Trophoblast cell (in vitro differentiated cells and primary cell): ENCODE measurements at regions not wholly inside any gene's neighbourhood (a gene's known extent, or its start where the extent isn't known, plus 50 kb on each side); places are given as distances from the start of the nearest gene placed in this dataset.

Experiments
- DNase-seq, 2 donors: peaks; one replicate each; pipeline ENCODE4 v3.0.0-alpha.2; 2016
- H2AFZ ChIP-seq: 2 replicates; pipeline ENCODE4 v1.6.1; 2013; ENCODE audit warnings: low read length, moderate library complexity, mild to moderate bottlenecking; ENCODE audit not compliant: insufficient read depth, poor library complexity
- H2AK5ac ChIP-seq: 2 replicates; pipeline ENCODE4 v1.6.1; 2013; ENCODE audit warnings: mild to moderate bottlenecking, low read length
- H2BK120ac ChIP-seq: 2 replicates; pipeline ENCODE4 v1.6.1; 2013; ENCODE audit warnings: low read length, mild to moderate bottlenecking, moderate library complexity; ENCODE audit not compliant: insufficient read depth, poor library complexity
- H2BK12ac ChIP-seq: 2 replicates; pipeline ENCODE4 v1.6.1; 2013; ENCODE audit warnings: mild to moderate bottlenecking, low read length, moderate library complexity
- H2BK5ac ChIP-seq: 2 replicates; pipeline ENCODE4 v1.6.1; 2013; ENCODE audit warnings: low read length, low read depth, moderate library complexity, mild to moderate bottlenecking; ENCODE audit not compliant: poor library complexity
- H3K14ac ChIP-seq: 2 replicates; pipeline ENCODE4 v1.6.1; 2013; ENCODE audit warnings: mild to moderate bottlenecking, low read length
- H3K18ac ChIP-seq: 2 replicates; pipeline ENCODE4 v1.6.1; 2013; ENCODE audit warnings: mild to moderate bottlenecking, low read length
- H3K23ac ChIP-seq: 2 replicates; pipeline ENCODE4 v1.6.1; 2013; ENCODE audit warnings: low read length
- H3K27ac ChIP-seq: 2 replicates; pipeline ENCODE4 v1.5.1; 2013; ENCODE audit warnings: low read depth, mild to moderate bottlenecking, inconsistent platforms, low read length, moderate library complexity
- H3K27me3 ChIP-seq: 2 replicates; pipeline ENCODE4 v1.6.1; 2013; ENCODE audit warnings: inconsistent platforms, mild to moderate bottlenecking, low read length, moderate library complexity; ENCODE audit not compliant: insufficient read depth
- H3K36me3 ChIP-seq, 2 experiments: 1 replicate in 1 of 2; 2 replicates in 1 of 2; pipeline ENCODE4 v1.6.1; 2013; ENCODE audit warnings: low read length in 2 of 2, mild to moderate bottlenecking in 2 of 2, moderate library complexity in 1 of 2; ENCODE audit not compliant: insufficient read depth in 2 of 2, control insufficient read depth in 1 of 2
- H3K4ac ChIP-seq: 2 replicates; pipeline ENCODE4 v1.6.1; 2013; ENCODE audit warnings: low read depth, mild to moderate bottlenecking, low read length, moderate library complexity
- H3K4me1 ChIP-seq, 2 experiments: 1 replicate in 1 of 2; 2 replicates in 1 of 2; pipeline ENCODE4 v1.6.1; 2013; ENCODE audit warnings: low read length in 2 of 2, mild to moderate bottlenecking in 2 of 2, moderate library complexity in 1 of 2; ENCODE audit not compliant: insufficient read depth in 2 of 2, control insufficient read depth in 1 of 2
- H3K4me2 ChIP-seq: 2 replicates; pipeline ENCODE4 v1.6.1; 2013; ENCODE audit warnings: inconsistent platforms, mild to moderate bottlenecking, low read length, moderate library complexity
- H3K4me3 ChIP-seq: 2 replicates; pipeline ENCODE4 v1.5.1; 2013; ENCODE audit warnings: mild to moderate bottlenecking, low read depth, low read length, inconsistent platforms
- H3K79me1 ChIP-seq: one replicate; pipeline ENCODE4 v1.6.1; 2013; ENCODE audit warnings: low read length
- H3K79me2 ChIP-seq: 2 replicates; pipeline ENCODE4 v1.6.1; 2013; ENCODE audit warnings: low read length, mild to moderate bottlenecking; ENCODE audit not compliant: control insufficient read depth, insufficient read depth, poor library complexity
- H3K9ac ChIP-seq: 2 replicates; pipeline ENCODE4 v1.6.1; 2013; ENCODE audit warnings: mild to moderate bottlenecking, low read length
- H3K9me3 ChIP-seq: 2 replicates; pipeline ENCODE4 v1.6.1; 2013; ENCODE audit warnings: low read depth, mild to moderate bottlenecking, control low read depth, inconsistent platforms, low read length; ENCODE audit not compliant: insufficient read depth
- H4K12ac ChIP-seq: 2 replicates; pipeline ENCODE4 v1.6.1; 2013; ENCODE audit warnings: low read depth, mild to moderate bottlenecking, low read length, moderate library complexity
- H4K8ac ChIP-seq: 2 replicates; pipeline ENCODE4 v1.6.1; 2013; ENCODE audit warnings: low read depth, mild to moderate bottlenecking, low read length, moderate library complexity
- H4K91ac ChIP-seq: one replicate; pipeline ENCODE4 v1.6.1; 2013; ENCODE audit warnings: low read depth, mild to moderate bottlenecking, low read length, moderate library complexity
- WGBS: extraction: QIAGEN DNeasy Blood & Tissue Kit; methylation state at CpG from one replicate; pipeline ENCODE4 v1.1.7; 2013; ENCODE audit warnings: missing lambda C conversion rate; ENCODE audit not compliant: insufficient read length, insufficient coverage; ENCODE audit errors: extremely low coverage; 5-methylcytosine and 5-hydroxymethylcytosine counted together

DNA sequence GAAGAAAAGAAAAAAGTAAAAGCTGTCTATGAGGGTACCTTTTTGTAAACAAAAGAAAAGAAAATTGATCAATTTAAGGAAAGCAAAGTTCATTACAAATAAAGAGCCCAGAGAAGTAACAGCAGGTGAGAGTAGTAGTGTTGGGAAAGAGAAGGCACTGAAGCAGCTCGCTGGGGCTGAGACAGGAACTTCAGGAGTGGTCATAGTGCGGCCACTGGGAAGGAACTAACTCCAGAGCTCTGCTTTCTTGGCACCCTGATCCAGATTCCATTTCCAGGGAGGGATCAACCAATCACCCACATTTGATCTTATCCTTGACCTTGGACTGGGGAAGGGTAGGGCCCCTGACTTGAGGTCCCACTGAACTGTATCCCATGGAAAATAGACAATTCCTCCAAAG lies 617.6 kb downstream of the CPS1 start:
- Histone ChIP-seq H4K12ac (no peak overlapping the region), H3K9me3 (no peaks in the 10 kb centered on the region), H3K79me1 (no peaks in the 10 kb centered on the region), H3K4me2 (no peak overlapping the region), H3K4ac (no peak overlapping the region), H2BK5ac (no peak overlapping the region), H3K23ac (no peak overlapping the region), H3K27me3 (no peaks in the 10 kb centered on the region), H4K8ac (no peak overlapping the region), H3K36me3 (no peaks in the 10 kb centered on the region), H3K79me2 (no peaks in the 10 kb centered on the region), H2BK12ac (no peak overlapping the region), H3K14ac (no peak overlapping the region), H3K18ac (no peak overlapping the region), H3K4me3 (no peak overlapping the region), H2BK120ac (no peak overlapping the region), H3K9ac (no peak overlapping the region), H3K27ac (no peak overlapping the region), H3K4me1 (no peaks in the 10 kb centered on the region), H2AFZ (no peak overlapping the region), H4K91ac (no peak overlapping the region), H2AK5ac (no peak overlapping the region)
- no peak for DNase-seq
- WGBS, result no CpG with 5 or more reads among the region's 2 CpGs

- Histone ChIP-seq H3K27ac (no peak overlapping the region), H3K4me2 (no peak overlapping the region), H4K91ac (no peak overlapping the region)
Observed at GRCh38 chr2:211174631-211175030, 618.2 kb downstream of the CPS1 start.

DNA sequence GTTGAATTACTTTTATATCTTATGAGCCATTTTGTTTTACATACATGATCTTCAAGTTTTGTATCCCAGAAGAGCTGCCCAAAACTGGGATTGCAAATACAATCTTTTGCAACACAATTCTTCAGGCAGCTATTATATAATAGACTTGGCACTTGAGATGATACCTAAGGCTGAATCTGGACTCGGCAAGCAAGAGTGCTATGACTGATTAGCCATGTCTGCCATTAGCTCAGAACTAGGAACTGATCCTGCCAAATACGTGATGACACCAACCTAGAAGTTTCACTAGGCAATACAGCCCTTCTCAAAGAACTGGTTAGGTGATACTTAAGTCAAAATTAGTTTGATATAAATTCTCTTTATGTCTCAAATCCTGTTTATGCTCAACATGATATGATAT lies 619.6 kb downstream of the CPS1 start:
- Histone ChIP-seq H3K9ac (no peak overlapping the region), H3K18ac (no peak overlapping the region), H3K79me1 (no peaks in the 10 kb centered on the region), H3K4me2 (no peak overlapping the region), H3K27ac (no peak overlapping the region), H4K91ac (no peak overlapping the region), H3K23ac (no peak overlapping the region), H2BK12ac (no peak overlapping the region), H3K9me3 (no peaks in the 10 kb centered on the region), H2BK5ac (no peak overlapping the region), H3K79me2 (no peaks in the 10 kb centered on the region), H2AK5ac (no peak overlapping the region), H4K8ac (no peak overlapping the region), H2AFZ (no peak overlapping the region), H3K27me3 (no peaks in the 10 kb centered on the region), H3K4me1 (no peaks in the 10 kb centered on the region), H3K4me3 (no peak overlapping the region), H3K14ac (no peak overlapping the region), H4K12ac (no peak overlapping the region), H3K36me3 (no peaks in the 10 kb centered on the region), H2BK120ac (no peak overlapping the region), H3K4ac (no peak overlapping the region)
- no CpG with 5 or more reads among the region's 2 CpGs for WGBS
- DNase-seq, result no peak

More at GRCh38 chr2:211174631-211175030, 618.2 kb downstream of the CPS1 start:
- H3K14ac ChIP-seq, result no peak overlapping the region
- no peak overlapping the region for H4K8ac ChIP-seq
- DNase-seq, result no peak
- H3K79me1 ChIP-seq, result no peaks in the 10 kb centered on the region
- no peaks in the 10 kb centered on the region for H3K4me1 ChIP-seq
- no peak overlapping the region for H2AK5ac ChIP-seq
- no peaks in the 10 kb centered on the region for H3K36me3 ChIP-seq
- H2BK5ac ChIP-seq, result no peak overlapping the region
- H3K4me3 ChIP-seq, result no peak overlapping the region
- no peak overlapping the region for H2BK120ac ChIP-seq
- H2BK12ac ChIP-seq, result no peak overlapping the region
- H3K9me3 ChIP-seq, result no peaks in the 10 kb centered on the region
- no peak overlapping the region for H3K18ac ChIP-seq
- no peaks in the 10 kb centered on the region for H3K27me3 ChIP-seq
- no peak overlapping the region for H2AFZ ChIP-seq
- no peak overlapping the region for H3K23ac ChIP-seq
- no peak overlapping the region for H4K12ac ChIP-seq
- no CpG with 5 or more reads among the region's 4 CpGs for WGBS
- H3K4ac ChIP-seq, result no peak overlapping the region
- no peak overlapping the region for H3K9ac ChIP-seq
- no peaks in the 10 kb centered on the region for H3K79me2 ChIP-seq

GRCh38 chr2:211176514-211177141 lies 620.2 kb downstream of the CPS1 start:
- Histone ChIP-seq H3K27me3 (no peaks in the 10 kb centered on the region), H3K79me1 (no peaks in the 10 kb centered on the region), H3K4ac (no peak overlapping the region), H3K9ac (no peak overlapping the region), H3K27ac (no peak overlapping the region), H3K36me3 (no peaks in the 10 kb centered on the region), H3K18ac (no peak overlapping the region), H2AK5ac (no peak overlapping the region), H2BK5ac (no peak overlapping the region), H4K91ac (no peak overlapping the region), H3K9me3 (no peaks in the 10 kb centered on the region), H4K8ac (no peak overlapping the region), H2BK12ac (no peak overlapping the region), H2AFZ (no peak overlapping the region), H3K14ac (no peak overlapping the region), H3K4me3 (no peak overlapping the region), H3K23ac (no peak overlapping the region), H2BK120ac (no peak overlapping the region), H3K79me2 (no peaks in the 10 kb centered on the region), H3K4me1 (no peaks in the 10 kb centered on the region), H3K4me2 (no peak overlapping the region), H4K12ac (no peak overlapping the region)
- DNase-seq, result no peak
